ENCODE measurements at regions not wholly inside any gene's neighbourhood (a gene's known extent, or its start where the extent isn't known, plus 50 kb on each side); places are given as distances from the start of the nearest gene placed in this dataset.

DNA sequence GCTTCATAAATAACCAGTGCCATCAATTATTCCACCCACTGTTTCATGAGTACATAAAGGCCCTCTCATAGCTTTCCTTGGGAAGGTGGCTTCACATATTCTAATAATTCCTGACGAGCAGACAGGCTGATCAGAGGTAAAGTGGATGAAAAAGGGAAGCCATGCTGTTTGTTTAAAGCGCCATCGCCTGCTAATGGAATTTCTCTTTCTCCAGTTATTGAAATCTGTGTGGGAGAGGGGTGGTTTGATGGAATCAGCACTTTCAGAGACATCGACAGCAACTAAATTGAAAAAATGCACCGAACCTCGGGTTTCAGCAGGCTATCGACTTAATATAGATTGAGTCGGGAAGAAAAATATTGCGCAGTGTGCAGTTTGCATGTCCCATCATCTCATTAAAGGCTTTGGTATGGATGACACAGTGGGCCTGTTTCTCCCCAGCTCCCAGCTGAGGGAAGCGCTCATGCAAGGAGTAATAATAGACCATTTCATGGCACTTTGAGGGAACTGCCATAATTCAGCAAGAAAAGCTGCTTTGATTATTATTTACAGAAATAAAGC is 472.1 kb downstream of the RBFOX1 start (continued):
- TF ChIP-seq, protein P1, sequence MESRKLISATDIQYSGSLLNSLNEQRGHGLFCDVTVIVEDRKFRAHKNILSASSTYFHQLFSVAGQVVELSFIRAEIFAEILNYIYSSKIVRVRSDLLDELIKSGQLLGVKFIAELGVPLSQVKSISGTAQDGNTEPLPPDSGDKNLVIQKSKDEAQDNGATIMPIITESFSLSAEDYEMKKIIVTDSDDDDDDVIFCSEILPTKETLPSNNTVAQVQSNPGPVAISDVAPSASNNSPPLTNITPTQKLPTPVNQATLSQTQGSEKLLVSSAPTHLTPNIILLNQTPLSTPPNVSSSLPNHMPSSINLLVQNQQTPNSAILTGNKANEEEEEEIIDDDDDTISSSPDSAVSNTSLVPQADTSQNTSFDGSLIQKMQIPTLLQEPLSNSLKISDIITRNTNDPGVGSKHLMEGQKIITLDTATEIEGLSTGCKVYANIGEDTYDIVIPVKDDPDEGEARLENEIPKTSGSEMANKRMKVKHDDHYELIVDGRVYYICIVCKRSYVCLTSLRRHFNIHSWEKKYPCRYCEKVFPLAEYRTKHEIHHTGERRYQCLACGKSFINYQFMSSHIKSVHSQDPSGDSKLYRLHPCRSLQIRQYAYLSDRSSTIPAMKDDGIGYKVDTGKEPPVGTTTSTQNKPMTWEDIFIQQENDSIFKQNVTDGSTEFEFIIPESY (IDR thresholded peaks at IDR 0.05; ENCODE audit: extremely low read depth, insufficient replicate concordance, low read length), result no peak
- TF ChIP-seq, protein P2, sequence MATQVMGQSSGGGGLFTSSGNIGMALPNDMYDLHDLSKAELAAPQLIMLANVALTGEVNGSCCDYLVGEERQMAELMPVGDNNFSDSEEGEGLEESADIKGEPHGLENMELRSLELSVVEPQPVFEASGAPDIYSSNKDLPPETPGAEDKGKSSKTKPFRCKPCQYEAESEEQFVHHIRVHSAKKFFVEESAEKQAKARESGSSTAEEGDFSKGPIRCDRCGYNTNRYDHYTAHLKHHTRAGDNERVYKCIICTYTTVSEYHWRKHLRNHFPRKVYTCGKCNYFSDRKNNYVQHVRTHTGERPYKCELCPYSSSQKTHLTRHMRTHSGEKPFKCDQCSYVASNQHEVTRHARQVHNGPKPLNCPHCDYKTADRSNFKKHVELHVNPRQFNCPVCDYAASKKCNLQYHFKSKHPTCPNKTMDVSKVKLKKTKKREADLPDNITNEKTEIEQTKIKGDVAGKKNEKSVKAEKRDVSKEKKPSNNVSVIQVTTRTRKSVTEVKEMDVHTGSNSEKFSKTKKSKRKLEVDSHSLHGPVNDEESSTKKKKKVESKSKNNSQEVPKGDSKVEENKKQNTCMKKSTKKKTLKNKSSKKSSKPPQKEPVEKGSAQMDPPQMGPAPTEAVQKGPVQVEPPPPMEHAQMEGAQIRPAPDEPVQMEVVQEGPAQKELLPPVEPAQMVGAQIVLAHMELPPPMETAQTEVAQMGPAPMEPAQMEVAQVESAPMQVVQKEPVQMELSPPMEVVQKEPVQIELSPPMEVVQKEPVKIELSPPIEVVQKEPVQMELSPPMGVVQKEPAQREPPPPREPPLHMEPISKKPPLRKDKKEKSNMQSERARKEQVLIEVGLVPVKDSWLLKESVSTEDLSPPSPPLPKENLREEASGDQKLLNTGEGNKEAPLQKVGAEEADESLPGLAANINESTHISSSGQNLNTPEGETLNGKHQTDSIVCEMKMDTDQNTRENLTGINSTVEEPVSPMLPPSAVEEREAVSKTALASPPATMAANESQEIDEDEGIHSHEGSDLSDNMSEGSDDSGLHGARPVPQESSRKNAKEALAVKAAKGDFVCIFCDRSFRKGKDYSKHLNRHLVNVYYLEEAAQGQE (IDR thresholded peaks at IDR 0.05; ENCODE audit: low read depth), result no peak
- TF ChIP-seq, protein P3, sequence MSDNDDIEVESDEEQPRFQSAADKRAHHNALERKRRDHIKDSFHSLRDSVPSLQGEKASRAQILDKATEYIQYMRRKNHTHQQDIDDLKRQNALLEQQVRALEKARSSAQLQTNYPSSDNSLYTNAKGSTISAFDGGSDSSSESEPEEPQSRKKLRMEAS (IDR thresholded peaks at IDR 0.05), result no peak

DNA sequence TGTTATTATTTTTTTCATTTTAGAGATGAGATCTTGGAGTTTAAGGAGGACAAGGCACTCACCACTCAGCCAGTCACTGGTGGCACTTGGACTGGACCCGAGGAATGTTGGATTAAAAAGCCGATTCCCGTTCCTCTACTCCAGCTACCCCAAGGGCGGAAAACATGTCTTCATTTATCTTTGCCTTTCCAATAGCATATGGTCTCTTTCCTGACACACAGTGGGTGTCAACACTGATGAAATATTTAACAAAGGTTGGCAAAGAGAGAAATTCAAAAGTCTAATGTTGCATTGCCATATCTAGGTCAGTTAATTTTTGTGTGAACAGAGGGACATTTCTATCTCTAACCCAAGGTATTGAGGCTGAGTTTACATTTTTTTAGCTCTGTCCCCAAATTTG is 459.7 kb downstream of the RBFOX1 start:
- intact Hi-C loops (cut with micrococcal nuclease), result no loop called here
- Histone ChIP-seq H3K4me1 (ENCODE audit: control insufficient read depth in 1 of 2, insufficient read depth in 2 of 2, low read length in 2 of 2) (no peaks in the 10 kb centered on the region), H4K20me1 (ENCODE audit: insufficient read depth) (no peaks in the 10 kb centered on the region), H3K36me3 (ENCODE audit: control insufficient read depth in 1 of 2, insufficient read depth in 2 of 2, low read length in 2 of 2) (no peaks in the 10 kb centered on the region), H3K9ac (ENCODE audit: low read length) (no peak overlapping the region), H3K9me2 (ENCODE audit: insufficient read depth) (no peaks in the 10 kb centered on the region), H3K27me3 (ENCODE audit: insufficient read depth, low read length) (no peaks in the 10 kb centered on the region), H3K4me2 (ENCODE audit: low read length) (no peak overlapping the region), H3K27ac (ENCODE audit: low read depth, low read length) (no peak overlapping the region), H2AFZ (ENCODE audit: low read depth, low read length, poor library complexity, severe bottlenecking) (no peak overlapping the region), H3K79me2 (ENCODE audit: insufficient read depth, low read length) (no peaks in the 10 kb centered on the region), H3K9me3 (ENCODE audit: control insufficient read depth in 1 of 2, insufficient read depth in 1 of 2, low read depth in 1 of 2, low read length in 2 of 2) (peaks cover 6 to 13% of the 10 kb centered on the region in 2 experiments; a peak in 2 of 4 replicates), H3K4me3 (replicated peaks in 1 of 2; ENCODE audit: low read depth in 1 of 2, low read length in 2 of 2) (no peak overlapping the region)
- TF ChIP-seq, protein P3 (IDR thresholded peaks at IDR 0.05), result no peak
- TF ChIP-seq SP1 (IDR thresholded peaks at IDR 0.05; ENCODE audit: low read depth) (no peak), FOSL1 (IDR thresholded peaks at IDR 0.05; ENCODE audit: low read depth) (no peak), SRF (IDR thresholded peaks at IDR 0.05; ENCODE audit: low read depth) (no peak)
- TF ChIP-seq, protein P1 (IDR thresholded peaks at IDR 0.05; ENCODE audit: extremely low read depth, insufficient replicate concordance, low read length), result no peak
- TF ChIP-seq, protein P2 (IDR thresholded peaks at IDR 0.05; ENCODE audit: low read depth), result no peak
- no TSS peak for BruUV-seq (replicated peaks)
- DNase-seq (ENCODE audit: low read depth, low spot score), result no peak
- ChIA-PET POLR2A (no interaction called here), RAD21 (ENCODE audit: low non-redundant PET in 1 of 2, low total read pairs in 2 of 2, uncharacterized antibody in 2 of 2, unreplicated experiment in 2 of 2) (no interaction called here), CTCF (no interaction called here)
- ATAC-seq, result no peak

All from HCT116 (cell line).